ENCODE measurements at regions not wholly inside any gene's neighbourhood (a gene's known extent, or its start where the extent isn't known, plus 50 kb on each side); places are given as distances from the start of the nearest gene placed in this dataset.

- TF ChIP-seq EZH2phosphoT487 (IDR thresholded peaks at IDR 0.05; ENCODE audit: insufficient read depth, low read depth) (no peak), EZH2 (IDR thresholded peaks at IDR 0.05; ENCODE audit: insufficient read depth, poor library complexity, severe bottlenecking) (no peak)
Measured at GRCh38 chr20:40583636-40584035, 105.4 kb downstream of the MAFB start.
